ENCODE measurements at regions not wholly inside any gene's neighbourhood (a gene's known extent, or its start where the extent isn't known, plus 50 kb on each side); places are given as distances from the start of the nearest gene placed in this dataset.
A peak's percentile ranks its signal among the peaks of the same experiment; 100 is the strongest.
"Not testable (repeated sequence)": the region's sequence is repeated elsewhere in the genome, so short reads cannot be mapped to it uniquely, and the experiment has no call there.

DNA sequence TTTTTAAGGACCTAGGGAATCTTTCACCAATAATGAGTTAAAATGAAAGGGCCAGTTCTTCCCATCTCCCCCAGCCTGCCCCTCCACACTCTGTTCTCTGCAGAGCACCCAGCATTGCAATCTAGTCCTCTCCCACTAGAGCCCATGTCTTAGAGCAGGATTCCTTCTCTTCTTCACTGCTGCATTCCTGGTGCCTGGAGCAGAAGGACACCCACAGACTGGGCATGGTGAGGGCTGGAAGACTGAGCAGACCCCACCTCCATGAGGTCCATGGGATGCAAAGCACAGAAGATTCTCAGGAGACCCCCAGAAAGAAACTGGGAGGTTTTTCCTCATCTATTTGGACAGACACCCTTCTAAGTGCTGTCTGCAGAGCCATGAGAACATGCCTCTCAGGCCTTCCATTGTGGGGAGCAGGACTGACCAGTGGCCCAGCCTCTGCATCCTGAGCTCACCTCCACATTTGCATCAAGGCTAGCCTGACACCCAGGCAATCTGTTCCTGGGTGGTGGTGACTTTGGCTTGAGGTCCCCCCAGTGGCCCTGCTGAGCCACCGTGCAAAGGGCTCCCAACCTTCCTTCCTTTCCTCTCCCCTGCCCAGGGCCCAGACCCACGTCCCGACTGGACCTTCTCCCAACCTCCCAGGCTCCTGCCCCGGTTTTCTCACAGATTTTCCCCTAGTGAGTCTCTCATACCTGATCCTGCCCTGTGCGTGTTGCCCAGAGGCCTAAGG, 74.2 kb upstream of the ZNF469 start:
- Histone ChIP-seq H3K4me3 (no peak overlapping the region), H3K27ac (peak overlapping the region in 3 of 21 experiments; percentile 1 to 35 (median 17))

DNA sequence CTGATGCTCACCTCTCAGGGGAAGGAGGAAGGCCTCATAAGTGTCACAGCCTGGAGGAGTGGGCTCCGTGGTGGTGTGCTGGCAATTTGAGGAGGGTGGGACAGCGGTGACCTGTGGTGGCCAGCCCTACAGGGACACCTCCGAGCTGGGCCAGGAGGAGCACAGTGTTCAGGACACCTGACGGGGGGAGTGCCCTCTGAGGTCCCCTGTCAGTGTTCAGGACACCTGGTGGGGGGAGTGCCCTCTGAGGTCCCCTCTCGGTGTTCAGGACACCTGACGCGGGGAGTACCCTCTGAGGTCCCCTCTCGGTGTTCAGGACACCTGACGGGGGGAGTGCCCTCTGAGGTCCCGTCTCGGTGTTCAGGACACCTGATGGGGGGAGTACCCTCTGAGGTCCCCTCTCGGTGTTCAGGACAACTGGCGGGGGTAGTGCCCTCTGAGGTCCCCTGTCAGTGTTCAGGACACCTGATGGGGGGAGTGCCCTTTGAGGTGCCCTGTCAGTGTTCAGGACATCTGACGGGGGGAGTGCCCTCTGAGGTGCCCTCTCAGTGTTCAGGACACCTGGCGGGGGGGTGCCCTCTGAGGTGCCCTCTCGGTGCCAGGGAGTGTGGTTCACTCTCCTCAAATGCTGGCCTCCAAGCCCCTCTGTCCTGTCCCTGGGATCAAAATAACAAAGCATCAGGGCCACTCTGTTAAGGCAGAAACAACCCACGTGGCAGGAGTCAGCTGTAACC, 73.4 kb upstream of the ZNF469 start:
- no peak overlapping the region for H3K27ac ChIP-seq
- H3K4me3 ChIP-seq, result no peak overlapping the region

DNA sequence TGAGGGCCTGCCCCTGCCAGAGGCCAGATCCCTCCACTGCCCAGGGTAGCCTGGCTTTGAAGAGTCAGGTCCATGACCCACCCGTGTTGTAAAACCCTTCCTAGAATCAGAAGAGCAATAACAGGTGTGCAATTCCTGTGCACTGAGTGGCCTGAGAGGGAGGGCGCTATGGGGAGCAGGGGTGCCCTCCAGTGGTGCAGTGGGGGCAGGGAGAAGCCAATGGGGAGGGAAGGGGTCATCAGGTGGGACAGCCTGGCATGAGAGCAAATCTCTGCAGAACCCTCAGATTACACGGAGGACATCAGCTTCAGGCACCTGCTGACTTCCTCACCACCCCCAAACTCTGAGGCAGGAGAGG, 72.9 kb upstream of the ZNF469 start:
- Histone ChIP-seq H3K27ac (no peak overlapping the region), H3K4me3 (no peak overlapping the region)

DNA sequence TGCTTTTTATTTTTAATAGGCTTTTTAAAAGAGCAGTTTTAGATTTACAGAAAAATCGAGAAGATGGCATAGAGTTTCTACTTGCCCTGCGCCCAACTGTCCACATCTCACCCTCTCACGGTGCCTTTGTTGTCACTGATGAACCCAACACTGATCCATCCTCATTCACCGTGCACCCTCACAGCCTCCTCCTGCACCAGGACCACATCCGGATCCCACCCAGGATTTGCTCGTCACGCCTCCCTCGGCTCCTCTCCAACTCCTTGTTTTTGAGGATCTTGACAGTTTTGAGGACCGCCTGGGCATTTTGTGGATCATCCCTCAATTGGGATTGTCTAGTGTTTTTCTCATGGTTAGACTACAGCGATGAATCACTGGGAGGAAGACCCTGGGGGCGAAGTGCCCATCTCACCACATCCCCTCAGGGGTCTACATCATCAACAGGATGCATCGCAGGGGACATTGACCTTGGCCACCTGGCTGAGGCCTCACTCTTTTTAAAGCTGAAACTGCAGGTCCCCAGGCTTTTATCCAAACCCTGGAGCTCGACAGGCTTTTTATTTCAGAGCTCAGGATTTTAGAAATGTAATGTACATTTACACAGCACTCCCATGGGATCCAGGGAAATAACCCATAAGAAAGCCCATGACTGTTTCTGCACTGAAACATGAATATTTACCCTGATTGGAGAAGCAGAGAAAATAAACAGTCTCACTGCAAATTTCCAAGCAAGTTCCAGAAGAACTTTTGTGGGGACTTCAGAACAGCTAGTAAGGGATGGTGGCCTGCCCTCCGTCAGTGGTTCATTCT, 71.8 kb upstream of the ZNF469 start:
- no peak overlapping the region for H3K4me3 ChIP-seq

DNA sequence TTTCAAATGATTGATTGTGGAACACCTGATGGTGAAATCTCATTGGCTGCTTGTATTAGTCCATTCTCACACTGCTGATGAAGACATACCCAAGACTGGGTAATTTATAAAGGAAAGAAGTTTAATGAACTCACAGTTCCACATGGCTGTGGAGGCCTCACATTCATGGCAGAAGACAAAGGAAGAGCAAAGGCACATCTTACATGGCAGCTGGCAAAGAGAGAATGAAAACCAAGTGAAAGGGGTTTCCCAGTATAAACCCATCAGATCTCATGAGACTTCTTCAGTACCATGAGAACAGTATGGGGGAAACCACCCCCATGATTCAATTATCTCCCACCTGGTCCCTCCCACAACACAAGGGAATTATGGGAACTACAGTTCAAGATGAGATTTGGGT, 70.9 kb upstream of the ZNF469 start:
- not testable (repeated sequence) for H3K4me3 ChIP-seq, H3K27ac ChIP-seq

More for the DNA sequence above, 71.8 kb upstream of the ZNF469 start:
- H3K27ac ChIP-seq, result no peak overlapping the region

DNA sequence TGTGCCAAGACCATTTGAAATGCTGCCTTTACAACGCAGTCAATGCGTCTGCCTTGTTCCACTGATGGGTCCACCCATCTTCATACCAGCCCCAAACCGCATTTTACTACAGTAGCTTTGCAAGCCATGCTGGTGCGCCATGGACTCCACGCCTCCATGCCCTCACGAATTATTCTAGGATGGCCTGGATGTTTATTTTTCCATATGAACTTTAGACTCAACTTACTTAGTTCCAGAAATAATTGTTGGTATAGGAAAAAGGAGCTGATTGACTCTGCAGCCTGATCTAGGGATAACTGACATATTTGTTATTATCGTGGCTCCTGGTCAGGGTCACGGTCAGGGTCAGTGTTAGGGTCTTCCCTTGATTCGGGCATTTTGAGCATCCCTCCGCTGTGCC, 70.0 kb upstream of the ZNF469 start:
- Histone ChIP-seq H3K4me3 (no peak overlapping the region), H3K27ac (no peak overlapping the region)

DNA sequence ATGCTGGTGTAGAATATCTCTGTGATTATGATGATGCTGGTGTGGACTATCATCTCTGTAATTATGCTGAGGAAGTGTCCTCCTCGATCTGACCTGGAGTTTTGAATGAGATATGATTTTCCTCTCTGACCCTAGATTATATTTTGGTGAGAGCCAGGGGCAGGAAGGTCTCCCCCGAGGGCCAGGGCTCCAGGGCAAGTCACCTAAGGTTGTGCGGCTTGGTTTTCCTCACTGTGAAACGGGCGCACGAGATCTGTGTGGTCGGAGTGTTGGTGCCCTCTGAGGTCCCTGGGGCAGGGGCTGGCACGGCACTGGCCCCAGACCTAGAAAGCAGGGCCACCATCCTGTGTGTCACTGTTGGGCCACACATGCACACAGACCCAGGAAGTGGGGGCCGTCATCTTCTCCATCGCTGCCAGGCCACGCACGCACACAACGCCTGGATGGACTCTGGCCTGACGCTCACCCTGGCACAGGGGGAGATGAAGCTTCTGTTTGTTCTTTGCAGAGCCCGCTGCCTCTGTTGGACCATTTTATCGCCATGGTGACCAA, 67.7 kb upstream of the ZNF469 start:
- no peak overlapping the region for H3K4me3 ChIP-seq
- H3K27ac ChIP-seq, result no peak overlapping the region

DNA sequence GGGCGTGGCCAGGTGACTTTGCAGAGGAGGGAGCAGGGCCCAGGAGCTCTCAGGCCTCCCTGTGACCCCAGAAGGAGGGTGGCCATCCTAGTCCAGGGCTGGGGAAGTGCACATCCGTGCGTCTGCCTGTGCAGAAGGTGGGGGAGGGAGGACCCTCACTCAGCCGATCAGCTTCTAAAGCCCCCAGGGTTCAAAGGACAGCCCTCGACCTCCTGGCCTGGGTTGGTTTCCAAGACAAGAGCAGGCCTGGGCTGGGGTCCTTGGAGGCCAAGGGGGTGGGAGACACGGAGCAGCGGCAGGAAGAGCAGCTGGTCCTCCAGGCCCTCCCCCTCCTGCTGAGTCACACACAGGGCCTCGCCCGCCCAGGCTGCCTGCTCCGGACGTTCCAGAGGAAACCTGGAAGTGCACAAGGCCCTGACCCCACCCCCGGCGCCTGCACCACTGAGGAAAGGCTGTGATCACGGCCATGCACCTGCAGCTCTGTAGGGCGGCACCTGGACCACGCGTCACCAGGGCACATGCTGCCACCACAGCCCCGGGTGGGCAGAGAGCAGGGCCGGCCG, 67.1 kb upstream of the ZNF469 start:
- Histone ChIP-seq H3K27ac (no peak overlapping the region), H3K4me3 (no peak overlapping the region)

DNA sequence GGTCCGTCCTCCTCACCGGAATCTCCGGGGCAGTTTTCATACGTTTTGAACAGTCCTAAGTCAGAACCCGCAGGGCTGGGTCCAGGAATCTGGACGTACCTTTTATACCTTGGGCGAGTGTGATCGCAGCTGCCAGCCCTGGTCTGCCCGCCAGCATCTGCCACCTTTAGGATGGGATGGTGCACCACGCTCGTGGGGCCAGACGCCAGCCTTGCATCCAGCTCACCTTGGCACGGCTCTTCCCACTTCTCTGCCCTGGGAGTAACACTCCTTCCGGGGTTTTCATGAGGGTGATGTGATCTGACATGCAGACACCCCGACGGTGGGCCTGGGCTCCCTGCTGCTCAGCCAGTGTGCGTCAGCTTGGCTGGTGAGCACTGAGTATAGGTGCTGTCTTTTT, 66.6 kb upstream of the ZNF469 start:
- Histone ChIP-seq H3K4me3 (no peak overlapping the region), H3K27ac (no peak overlapping the region)

DNA sequence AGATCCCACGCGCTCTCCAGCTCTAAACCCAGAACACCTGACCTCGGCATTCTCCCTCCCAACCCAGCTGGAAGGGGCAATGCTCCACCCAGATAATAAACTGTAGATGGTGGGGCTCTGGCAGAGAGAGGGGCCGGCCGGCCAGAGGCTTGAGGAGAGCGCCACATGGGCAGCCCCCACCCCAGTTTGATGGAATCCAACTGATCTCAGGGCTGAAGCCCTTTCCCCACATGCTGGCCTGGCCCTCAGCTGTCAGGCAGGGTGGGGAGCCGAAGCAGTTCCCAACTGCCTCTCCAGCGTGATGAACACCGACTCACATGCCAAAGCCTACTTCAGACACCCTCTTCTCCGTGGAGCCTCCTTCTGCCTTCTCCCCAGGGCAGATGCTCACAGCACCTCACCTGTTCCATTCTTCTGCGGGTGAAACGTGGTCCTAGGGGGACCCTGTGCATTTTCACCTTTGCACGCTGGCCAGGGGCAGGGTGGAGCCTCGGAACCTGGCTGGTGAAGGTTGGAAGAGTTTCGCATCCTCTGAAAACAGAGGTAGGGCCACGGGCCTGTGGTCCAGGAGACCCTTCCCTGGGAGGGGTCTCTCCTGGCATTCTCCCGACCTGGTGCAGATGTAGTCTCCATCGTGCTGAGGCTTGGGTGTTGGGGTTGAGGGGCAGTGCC, 65.7 kb upstream of the ZNF469 start:
- H3K27ac ChIP-seq, result no peak overlapping the region
- no peak overlapping the region for H3K4me3 ChIP-seq

DNA sequence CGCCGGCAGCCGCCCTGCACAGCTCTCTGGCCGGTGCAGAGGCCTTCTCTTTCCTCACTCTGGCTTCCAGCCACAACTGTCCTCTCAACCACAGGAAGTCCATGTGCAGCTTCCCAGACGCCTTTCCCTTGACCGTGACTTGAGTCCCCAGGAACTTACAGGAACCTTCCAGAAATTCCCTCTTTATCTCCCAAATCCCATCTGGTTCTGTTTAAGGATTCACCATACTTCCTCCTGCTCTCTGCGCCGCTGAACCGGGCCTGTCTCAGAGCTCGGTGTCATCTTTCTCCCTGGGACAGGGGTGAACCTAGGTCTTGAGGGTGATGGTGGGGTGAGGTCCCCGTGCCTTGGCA, 65.2 kb upstream of the ZNF469 start:
- Histone ChIP-seq H3K4me3 (no peak overlapping the region), H3K27ac (no peak overlapping the region)

DNA sequence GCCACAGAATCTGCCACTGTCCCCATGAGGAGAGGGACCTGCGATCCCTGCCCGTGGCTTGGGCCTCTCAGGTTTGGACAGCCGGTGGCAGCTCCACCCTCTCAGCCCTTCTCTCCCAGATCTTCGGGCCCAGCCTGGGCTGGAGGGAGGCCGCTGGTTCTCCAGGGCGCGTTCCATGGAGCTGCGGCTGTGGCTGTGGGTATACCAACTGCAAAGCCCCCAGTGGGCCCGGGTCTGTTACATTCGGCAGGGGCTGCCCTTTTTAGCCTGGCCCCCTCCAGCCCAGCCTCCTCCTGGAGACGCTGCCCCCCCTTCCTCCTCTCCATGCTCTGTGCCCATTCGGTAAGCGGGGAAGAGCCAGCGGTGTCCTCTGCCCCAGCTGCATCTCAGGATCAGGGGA, 64.7 kb upstream of the ZNF469 start:
- Histone ChIP-seq H3K27ac (no peak overlapping the region), H3K4me3 (no peak overlapping the region)

DNA sequence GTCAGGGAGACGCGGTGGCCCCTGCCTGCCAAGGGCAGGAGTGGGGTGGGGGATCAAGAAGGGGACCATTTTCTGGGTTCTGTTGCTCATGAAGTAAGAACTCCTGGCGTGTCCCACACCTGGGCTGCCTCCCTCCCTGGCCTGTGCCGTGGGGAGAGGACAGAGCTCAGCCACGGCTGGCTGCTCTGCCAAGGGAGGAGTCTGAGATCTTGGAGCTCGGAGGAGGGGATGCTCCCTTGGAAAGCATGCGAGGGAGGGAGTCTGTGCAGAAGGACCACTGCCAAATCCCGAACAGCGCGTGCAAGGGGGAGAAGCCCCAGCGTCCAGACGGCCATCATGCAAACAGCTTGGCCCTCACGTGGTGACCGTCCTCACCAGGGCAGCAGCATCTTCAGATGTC, 64.2 kb upstream of the ZNF469 start:
- Histone ChIP-seq H3K27ac (no peak overlapping the region), H3K4me3 (no peak overlapping the region)

DNA sequence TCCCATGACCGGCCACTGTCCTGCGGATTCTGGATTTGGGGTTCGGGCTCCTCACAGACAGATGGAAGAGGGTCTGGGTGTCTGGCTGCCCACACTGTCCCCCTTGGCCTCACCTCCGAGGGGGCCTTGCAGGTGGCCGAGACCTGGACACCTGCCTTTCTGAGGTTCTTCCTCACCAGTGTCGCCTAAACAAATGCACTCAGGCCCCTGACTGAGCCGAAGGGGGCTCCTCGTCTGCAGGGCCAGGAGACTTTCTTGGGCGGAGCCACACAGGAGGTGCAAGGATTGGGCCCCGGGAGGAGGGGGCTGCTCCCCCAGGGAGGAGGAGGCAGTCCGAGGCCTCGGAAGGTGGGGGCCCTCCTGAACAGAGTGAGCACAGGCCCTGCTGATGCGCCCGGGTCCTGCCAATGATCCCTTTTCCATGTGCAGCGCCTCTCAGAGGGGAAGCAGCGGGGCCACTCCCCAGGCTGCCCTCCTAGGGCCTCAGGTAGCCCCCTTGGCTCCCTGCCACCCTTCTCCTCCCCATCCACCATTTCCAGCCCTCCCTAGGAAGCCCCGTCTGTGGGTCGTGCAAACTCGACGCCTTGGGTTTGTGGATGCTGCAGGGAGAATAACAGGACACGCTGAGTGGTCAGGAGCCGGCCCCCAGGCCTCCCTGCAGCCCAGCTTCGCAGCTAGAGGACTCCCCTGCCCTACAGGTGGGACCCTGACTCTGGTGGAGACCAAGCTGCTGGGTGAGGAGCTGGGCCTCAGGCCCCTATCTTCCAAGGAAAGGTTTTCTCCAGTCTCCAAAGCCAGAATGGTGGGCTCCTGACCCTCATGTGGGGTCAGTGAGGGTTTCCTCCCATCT, 63.4 kb upstream of the ZNF469 start:
- Histone ChIP-seq H3K4me3 (no peak overlapping the region), H3K27ac (no peak overlapping the region)

DNA sequence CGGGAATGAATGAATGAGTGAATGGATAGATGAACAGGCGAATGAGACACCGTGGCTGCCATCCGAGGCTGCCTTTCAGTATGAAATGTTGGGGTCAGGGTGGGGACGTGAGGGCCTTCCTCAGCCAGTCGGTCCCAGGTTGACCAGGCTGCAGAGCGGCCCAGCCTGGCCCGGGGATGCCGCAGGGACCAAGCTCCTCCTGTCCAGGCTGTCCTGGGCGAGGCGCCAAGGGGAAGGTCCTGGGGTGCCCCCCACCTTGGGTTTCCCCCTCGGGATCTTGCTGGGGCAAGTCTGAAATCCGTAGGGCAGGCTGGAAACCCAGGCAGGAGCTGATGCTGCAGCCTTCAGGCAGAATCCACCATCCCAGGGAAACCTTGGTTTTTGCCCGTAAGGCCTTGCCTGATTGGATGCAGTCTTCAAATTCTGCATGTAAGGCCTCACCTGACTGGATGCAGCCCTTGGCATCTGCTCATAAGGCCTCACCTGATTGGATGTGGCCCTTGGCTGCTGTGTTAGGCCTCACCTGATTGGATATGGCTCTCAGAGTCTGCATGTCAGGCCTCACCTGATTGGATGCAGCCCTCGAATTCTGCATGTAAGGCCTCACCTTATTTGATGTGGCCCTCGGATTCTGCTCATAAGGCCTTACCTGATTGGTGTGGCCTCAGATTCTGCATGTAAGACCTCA, 61.7 kb upstream of the ZNF469 start:
- Histone ChIP-seq H3K27ac (no peak overlapping the region), H3K4me3 (no peak overlapping the region)

DNA sequence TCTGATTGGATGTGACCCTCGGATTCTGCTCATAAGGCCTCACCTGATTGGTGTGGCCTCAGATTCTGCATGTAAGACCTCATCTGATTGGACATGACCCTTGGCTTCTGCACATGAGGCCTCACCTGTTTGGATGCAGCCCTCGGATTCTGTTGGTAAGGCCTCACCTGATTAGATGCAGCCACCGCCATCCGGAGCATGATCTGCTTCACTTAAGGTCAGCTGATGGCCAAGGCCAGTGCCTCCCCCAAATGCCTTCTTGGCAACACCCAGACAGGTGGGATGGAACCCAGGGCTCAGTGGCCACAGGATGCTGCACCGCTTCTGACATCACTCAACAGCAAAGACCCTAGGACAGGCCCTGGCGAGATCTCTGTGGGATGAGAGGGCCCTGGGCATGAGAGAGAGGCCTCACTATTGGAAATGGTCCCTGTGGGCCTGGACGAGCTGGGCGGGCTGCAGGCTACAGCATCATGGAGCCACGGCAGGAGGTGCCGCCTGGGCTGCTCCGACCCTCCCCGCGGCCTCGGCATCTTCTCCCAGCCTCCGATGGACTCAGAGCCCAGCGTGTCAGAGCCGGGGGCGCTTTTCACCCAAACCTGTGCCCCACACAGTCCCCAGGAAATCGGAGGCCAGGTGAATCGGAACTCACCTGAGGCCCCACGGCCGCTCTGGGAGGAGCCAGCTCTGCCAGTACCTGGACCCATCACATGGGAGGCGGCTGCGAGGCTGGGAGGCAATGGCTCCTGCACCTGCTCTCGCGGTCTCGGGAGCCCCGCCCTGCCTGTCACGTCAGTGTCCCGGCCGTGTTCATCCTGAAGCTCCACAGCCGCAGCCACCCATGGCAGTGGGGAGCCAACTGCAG, 60.9 kb upstream of the ZNF469 start:
- H3K4me3 ChIP-seq, result no peak overlapping the region
- H3K27ac ChIP-seq, result no peak overlapping the region

DNA sequence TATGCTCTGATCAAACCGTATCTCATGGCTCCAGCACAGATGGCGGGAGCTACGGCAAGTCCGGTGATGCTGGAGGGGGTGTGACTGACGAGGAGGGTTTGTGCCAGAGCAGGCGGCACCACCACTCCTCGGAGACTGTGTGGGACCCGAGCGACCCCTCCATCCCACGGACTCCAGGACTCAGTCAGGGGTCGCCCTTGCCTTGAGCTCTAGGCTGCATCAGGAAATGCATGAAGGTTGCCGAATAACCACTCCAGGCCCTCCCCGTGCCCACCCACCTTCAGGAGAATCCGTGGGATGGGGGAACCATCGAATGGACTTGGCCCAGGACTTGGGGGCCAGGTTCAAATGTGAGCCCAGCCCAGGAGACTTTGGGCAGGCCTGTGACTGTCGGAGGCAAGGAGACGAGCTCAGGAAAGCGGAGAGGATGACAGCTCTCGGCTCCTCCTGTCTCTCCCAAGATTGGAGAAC, 60.2 kb upstream of the ZNF469 start:
- H3K4me3 ChIP-seq, result no peak overlapping the region
- H3K27ac ChIP-seq, result no peak overlapping the region
